ENCODE measurements at regions not wholly inside any gene's neighbourhood (a gene's known extent, or its start where the extent isn't known, plus 50 kb on each side); places are given as distances from the start of the nearest gene placed in this dataset.

GRCh38 chr7:89728481-89728880, 425.8 kb upstream of the STEAP1 start:
- no peak for TF ChIP-seq POLR2AphosphoS5 (IDR thresholded peaks at IDR 0.05)
- no peak for TF ChIP-seq POLR2A (IDR thresholded peaks at IDR 0.05)
- TF ChIP-seq EP300 (IDR thresholded peaks at IDR 0.05): no peak
- TF ChIP-seq CTCF (IDR thresholded peaks at IDR 0.05): no peak
- no peak overlapping the region for H3K27ac ChIP-seq
- intact Hi-C loops (cut with DNase I; ENCODE audit: low total_unique reads): no loop called here
- no peaks in the 10 kb centered on the region for H3K27me3 ChIP-seq
- 78 to 86% (median 81%) methylated on average over 5 of the region's 5 CpGs for WGBS, 5 donors
- no peaks in the 10 kb centered on the region for H3K4me1 ChIP-seq
- no peaks in the 10 kb centered on the region for H3K36me3 ChIP-seq
- H3K4me3 ChIP-seq: no peak overlapping the region
- no peak for DNase-seq
- H3K9me3 ChIP-seq: no peaks in the 10 kb centered on the region

- Histone ChIP-seq H3K36me3 (no peaks in the 10 kb centered on the region), H3K4me3 (no peak overlapping the region), H3K9me3 (peaks cover 0 to 6% (median 0%) of the 10 kb centered on the region in 4 donors), H3K27ac (no peak overlapping the region), H3K27me3 (no peaks in the 10 kb centered on the region), H3K4me1 (no peaks in the 10 kb centered on the region)
- DNase-seq: no peak
- TF ChIP-seq EP300 (IDR thresholded peaks at IDR 0.05): no peak
- no peak for TF ChIP-seq CTCF (IDR thresholded peaks at IDR 0.05)
- TF ChIP-seq POLR2A (IDR thresholded peaks at IDR 0.05): no peak
- TF ChIP-seq POLR2AphosphoS5 (IDR thresholded peaks at IDR 0.05): no peak
- 51 to 72% (median 58%) methylated on average over 5 of the region's 5 CpGs for WGBS, 5 donors
- intact Hi-C loops (cut with DNase I; ENCODE audit: low total_unique reads): no loop called here
These were observed 422.4 kb upstream of the STEAP1 start for GRCh38 chr7:89731751-89732445.

- intact Hi-C loops (cut with DNase I; ENCODE audit: low total_unique reads): no loop called here
- no peak for DNase-seq
- WGBS, 5 donors: 65 to 87% (median 82%) methylated on average over 2 of the region's 2 CpGs
- TF ChIP-seq EP300 (IDR thresholded peaks at IDR 0.05) (no peak), POLR2A (IDR thresholded peaks at IDR 0.05) (no peak), CTCF (IDR thresholded peaks at IDR 0.05) (no peak), POLR2AphosphoS5 (IDR thresholded peaks at IDR 0.05) (no peak)
- Histone ChIP-seq H3K4me3 (no peak overlapping the region), H3K27me3 (no peaks in the 10 kb centered on the region), H3K36me3 (no peaks in the 10 kb centered on the region), H3K4me1 (no peaks in the 10 kb centered on the region), H3K27ac (no peak overlapping the region), H3K9me3 (peaks cover 0 to 6% (median 0%) of the 10 kb centered on the region in 4 donors)
These were observed 415.7 kb upstream of the STEAP1 start for GRCh38 chr7:89738549-89738948.

GRCh38 chr7:89757910-89758309, 396.4 kb upstream of the STEAP1 start:
- intact Hi-C loops (cut with DNase I; ENCODE audit: low total_unique reads): loop anchor here (5.0 kb wide), 1 partner anchor 321 kb away; no protein-coding TSS in a partner anchor
- no peak overlapping the region for H3K4me3 ChIP-seq
- H3K36me3 ChIP-seq: no peaks in the 10 kb centered on the region
- H3K27ac ChIP-seq: no peak overlapping the region
- TF ChIP-seq POLR2A (IDR thresholded peaks at IDR 0.05): no peak
- TF ChIP-seq CTCF (IDR thresholded peaks at IDR 0.05): no peak
- TF ChIP-seq EP300 (IDR thresholded peaks at IDR 0.05): no peak
- peak in 1 of 3 donors; percentile 18 for TF ChIP-seq POLR2AphosphoS5 (IDR thresholded peaks at IDR 0.05)
- DNase-seq: no peak
- no peaks in the 10 kb centered on the region for H3K27me3 ChIP-seq
- H3K9me3 ChIP-seq: no peaks in the 10 kb centered on the region
- no peaks in the 10 kb centered on the region for H3K4me1 ChIP-seq
